ENCODE measurements at regions not wholly inside any gene's neighbourhood (a gene's known extent, or its start where the extent isn't known, plus 50 kb on each side); places are given as distances from the start of the nearest gene placed in this dataset.

DNA sequence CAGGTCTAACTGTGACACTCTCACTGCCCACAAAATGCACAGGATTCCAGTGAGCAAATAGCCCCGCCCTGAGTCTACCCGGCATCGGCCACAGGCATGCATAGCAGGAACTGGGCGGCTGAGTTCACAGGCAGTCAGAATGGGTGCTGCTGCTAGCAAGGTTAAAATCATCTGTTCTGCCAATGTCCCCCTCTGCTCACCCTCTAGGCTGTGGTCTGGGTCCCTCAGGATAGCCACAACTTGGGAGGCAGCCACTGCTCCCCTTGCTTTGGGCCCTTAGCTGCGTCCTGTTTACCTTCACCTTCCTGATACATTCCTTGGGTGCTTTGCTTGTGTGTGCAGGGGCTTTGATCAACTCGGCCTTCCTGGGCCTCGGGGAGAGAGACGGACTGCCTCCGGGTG is 232.9 kb upstream of the RGMA start:
- TF ChIP-seq, protein P1, sequence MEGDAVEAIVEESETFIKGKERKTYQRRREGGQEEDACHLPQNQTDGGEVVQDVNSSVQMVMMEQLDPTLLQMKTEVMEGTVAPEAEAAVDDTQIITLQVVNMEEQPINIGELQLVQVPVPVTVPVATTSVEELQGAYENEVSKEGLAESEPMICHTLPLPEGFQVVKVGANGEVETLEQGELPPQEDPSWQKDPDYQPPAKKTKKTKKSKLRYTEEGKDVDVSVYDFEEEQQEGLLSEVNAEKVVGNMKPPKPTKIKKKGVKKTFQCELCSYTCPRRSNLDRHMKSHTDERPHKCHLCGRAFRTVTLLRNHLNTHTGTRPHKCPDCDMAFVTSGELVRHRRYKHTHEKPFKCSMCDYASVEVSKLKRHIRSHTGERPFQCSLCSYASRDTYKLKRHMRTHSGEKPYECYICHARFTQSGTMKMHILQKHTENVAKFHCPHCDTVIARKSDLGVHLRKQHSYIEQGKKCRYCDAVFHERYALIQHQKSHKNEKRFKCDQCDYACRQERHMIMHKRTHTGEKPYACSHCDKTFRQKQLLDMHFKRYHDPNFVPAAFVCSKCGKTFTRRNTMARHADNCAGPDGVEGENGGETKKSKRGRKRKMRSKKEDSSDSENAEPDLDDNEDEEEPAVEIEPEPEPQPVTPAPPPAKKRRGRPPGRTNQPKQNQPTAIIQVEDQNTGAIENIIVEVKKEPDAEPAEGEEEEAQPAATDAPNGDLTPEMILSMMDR (IDR thresholded peaks at IDR 0.05; ENCODE audit: borderline replicate concordance, extremely low read depth, low read length, poor library complexity, severe bottlenecking), result no peak
- TF ChIP-seq EZH2 (IDR thresholded peaks at IDR 0.05; ENCODE audit: borderline replicate concordance, low read depth, low read length, severe bottlenecking), result no peak
